ACC112 (cell line): ENCODE measurements at regions not wholly inside any gene's neighbourhood (a gene's known extent, or its start where the extent isn't known, plus 50 kb on each side); places are given as distances from the start of the nearest gene placed in this dataset.
"Not testable (repeated sequence)": the region's sequence is repeated elsewhere in the genome, so short reads cannot be mapped to it uniquely, and the experiment has no call there.

ENCODE experiments used
- H2AFZ ChIP-seq: fragments of 200-600 bp; sonication (generic); one replicate; pipeline ENCODE4 v1.6.0; 2017; ENCODE audit warnings: antibody characterized with exemption, low read length; ENCODE audit not compliant: unreplicated experiment
- H3K27ac ChIP-seq: fragments of 200-600 bp; sonication (generic); 2 replicates; pipeline ENCODE4 v1.5.1; 2014; ENCODE audit warnings: low read depth, mild to moderate bottlenecking, antibody characterized with exemption, low read length, moderate library complexity
- H3K27me3 ChIP-seq: fragments of 200-600 bp; sonication (generic); 2 replicates; pipeline ENCODE4 v1.6.1; 2014; ENCODE audit warnings: mild to moderate bottlenecking, antibody characterized with exemption, low read length, moderate library complexity, mixed read lengths; ENCODE audit not compliant: insufficient read depth
- H3K36me3 ChIP-seq: fragments of 200-600 bp; sonication (generic); 2 replicates; pipeline ENCODE4 v1.6.1; 2016; ENCODE audit warnings: mild to moderate bottlenecking, antibody characterized with exemption, low read length, moderate library complexity, mixed read lengths; ENCODE audit not compliant: insufficient read depth
- H3K4me1 ChIP-seq: fragments of 200-600 bp; sonication (generic); one replicate; pipeline ENCODE4 v1.6.1; 2016; ENCODE audit warnings: low read length, mixed read lengths; ENCODE audit not compliant: insufficient read depth, unreplicated experiment, control insufficient read depth
- H3K4me3 ChIP-seq: fragments of 200-600 bp; sonication (generic); 2 replicates; pipeline ENCODE4 v1.5.1; 2014; ENCODE audit warnings: mild to moderate bottlenecking, low read depth, low read length
- H3K79me2 ChIP-seq: fragments of 200-600 bp; sonication (generic); one replicate; pipeline ENCODE4 v1.6.0; 2016; ENCODE audit warnings: low read length; ENCODE audit not compliant: control insufficient read depth, unreplicated experiment, insufficient read depth

- H3K79me2 ChIP-seq = no peaks in the 10 kb centered on the region
- no peak overlapping the region for H2AFZ ChIP-seq
- H3K27ac ChIP-seq = no peak overlapping the region
Measured at GRCh38 chr9:31323726-31324444, 1060.6 kb upstream of the ACO1 start.

GRCh38 chr9:31325778-31326177, 1058.7 kb upstream of the ACO1 start:
- Histone ChIP-seq H3K4me1 (no peaks in the 10 kb centered on the region), H3K4me3 (no peak overlapping the region), H3K36me3 (no peaks in the 10 kb centered on the region), H3K27me3 (no peaks in the 10 kb centered on the region), H3K79me2 (no peaks in the 10 kb centered on the region), H3K27ac (no peak overlapping the region), H2AFZ (no peak overlapping the region)

More at GRCh38 chr9:31323726-31324444, 1060.6 kb upstream of the ACO1 start:
- no peaks in the 10 kb centered on the region for H3K36me3 ChIP-seq
- H3K4me3 ChIP-seq = no peak overlapping the region
- H3K27me3 ChIP-seq = no peaks in the 10 kb centered on the region
- H3K4me1 ChIP-seq = no peaks in the 10 kb centered on the region

- H3K27me3 ChIP-seq, H3K27ac ChIP-seq, H3K36me3 ChIP-seq, H3K79me2 ChIP-seq, H3K4me3 ChIP-seq, H3K4me1 ChIP-seq, H2AFZ ChIP-seq: not testable (repeated sequence)
Measured at GRCh38 chr9:31326883-31327282, 1057.6 kb upstream of the ACO1 start.

GRCh38 chr9:31334837-31335528, 1049.5 kb upstream of the ACO1 start:
- Histone ChIP-seq H3K27ac (no peak overlapping the region), H3K79me2 (no peaks in the 10 kb centered on the region), H2AFZ (no peak overlapping the region), H3K4me3 (no peak overlapping the region), H3K36me3 (no peaks in the 10 kb centered on the region), H3K4me1 (no peaks in the 10 kb centered on the region), H3K27me3 (no peaks in the 10 kb centered on the region)

- no peak overlapping the region for H3K27ac ChIP-seq
- H3K4me3 ChIP-seq = no peak overlapping the region
- H3K79me2 ChIP-seq = no peaks in the 10 kb centered on the region
- no peak overlapping the region for H2AFZ ChIP-seq
- no peaks in the 10 kb centered on the region for H3K4me1 ChIP-seq
- H3K36me3 ChIP-seq = no peaks in the 10 kb centered on the region
- no peaks in the 10 kb centered on the region for H3K27me3 ChIP-seq
Measured at GRCh38 chr9:31335529-31336234, 1048.8 kb upstream of the ACO1 start.

- Histone ChIP-seq H3K27me3 (no peaks in the 10 kb centered on the region), H3K79me2 (no peaks in the 10 kb centered on the region), H2AFZ (no peak overlapping the region), H3K27ac (no peak overlapping the region), H3K36me3 (no peaks in the 10 kb centered on the region), H3K4me3 (no peak overlapping the region), H3K4me1 (no peaks in the 10 kb centered on the region)
Measured at GRCh38 chr9:31336386-31336785, 1048.1 kb upstream of the ACO1 start.

GRCh38 chr9:31336841-31337240, 1047.6 kb upstream of the ACO1 start:
- Histone ChIP-seq H2AFZ (no peak overlapping the region), H3K27ac (no peak overlapping the region), H3K27me3 (no peaks in the 10 kb centered on the region), H3K36me3 (no peaks in the 10 kb centered on the region), H3K4me1 (no peaks in the 10 kb centered on the region), H3K79me2 (no peaks in the 10 kb centered on the region), H3K4me3 (no peak overlapping the region)

- H2AFZ ChIP-seq = peak overlapping the region; percentile 98
Measured at GRCh38 chr9:31347082-31347617, 1037.3 kb upstream of the ACO1 start.

GRCh38 chr9:31355159-31355882, 1029.1 kb upstream of the ACO1 start:
- Histone ChIP-seq H3K36me3 (no peaks in the 10 kb centered on the region), H3K27me3 (no peaks in the 10 kb centered on the region), H3K79me2 (no peaks in the 10 kb centered on the region), H3K4me1 (no peaks in the 10 kb centered on the region), H3K4me3 (no peak overlapping the region), H2AFZ (no peak overlapping the region), H3K27ac (no peak overlapping the region)

More at GRCh38 chr9:31347082-31347617, 1037.3 kb upstream of the ACO1 start:
- no peaks in the 10 kb centered on the region for H3K79me2 ChIP-seq
- H3K27ac ChIP-seq = peak overlapping the region; percentile 39
- H3K4me1 ChIP-seq = peaks cover 4% of the 10 kb centered on the region
- no peaks in the 10 kb centered on the region for H3K27me3 ChIP-seq
- H3K4me3 ChIP-seq = peak overlapping the region; percentile 75
- no peaks in the 10 kb centered on the region for H3K36me3 ChIP-seq

GRCh38 chr9:31355965-31356364, 1028.5 kb upstream of the ACO1 start:
- Histone ChIP-seq H3K27me3 (no peaks in the 10 kb centered on the region), H3K4me1 (no peaks in the 10 kb centered on the region), H3K27ac (no peak overlapping the region), H2AFZ (no peak overlapping the region), H3K4me3 (no peak overlapping the region), H3K79me2 (no peaks in the 10 kb centered on the region), H3K36me3 (no peaks in the 10 kb centered on the region)
